ENCODE measurements at regions not wholly inside any gene's neighbourhood (a gene's known extent, or its start where the extent isn't known, plus 50 kb on each side); places are given as distances from the start of the nearest gene placed in this dataset.

DNA sequence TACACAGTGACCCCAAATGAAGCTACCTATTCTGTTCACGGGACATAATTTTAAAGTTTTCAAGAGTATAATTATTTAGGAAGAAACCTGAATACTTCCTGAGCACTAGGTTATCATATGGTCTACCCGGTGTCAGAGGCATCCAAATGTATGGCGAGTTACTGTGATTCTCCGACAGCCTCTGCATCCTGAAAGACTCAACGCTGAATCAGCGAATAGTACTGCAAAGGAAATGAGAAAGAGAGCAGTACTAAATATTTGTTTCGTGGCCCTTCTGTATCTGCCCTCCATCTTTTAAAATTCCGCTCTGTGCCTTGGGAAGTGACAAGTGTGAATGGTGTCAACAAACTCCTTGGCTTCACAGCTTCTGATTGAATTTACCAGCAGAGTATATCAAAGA, 358.0 kb upstream of the ZEB2 start:
- no peak for DNase-seq (ENCODE audit: low spot score)

DNA sequence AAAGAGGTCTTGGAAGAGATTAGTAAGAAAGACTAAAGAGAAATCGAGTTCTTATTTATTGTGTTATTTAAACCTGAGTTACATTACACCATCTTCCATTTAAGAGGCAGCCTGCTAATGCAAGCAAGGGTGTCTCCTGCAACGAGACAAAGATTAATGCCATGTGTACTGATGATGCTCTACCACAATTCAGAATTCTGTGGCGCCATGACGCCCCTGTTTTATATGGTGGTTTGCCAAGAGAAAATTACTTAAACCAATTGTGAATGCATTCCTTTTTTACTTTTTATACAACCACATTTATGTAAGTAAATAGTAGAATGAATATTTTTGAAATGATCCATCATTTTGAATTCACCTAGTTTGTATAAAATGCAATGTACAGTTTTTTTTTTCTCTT, 356.1 kb upstream of the ZEB2 start:
- no peak for DNase-seq (ENCODE audit: low spot score)

DNA sequence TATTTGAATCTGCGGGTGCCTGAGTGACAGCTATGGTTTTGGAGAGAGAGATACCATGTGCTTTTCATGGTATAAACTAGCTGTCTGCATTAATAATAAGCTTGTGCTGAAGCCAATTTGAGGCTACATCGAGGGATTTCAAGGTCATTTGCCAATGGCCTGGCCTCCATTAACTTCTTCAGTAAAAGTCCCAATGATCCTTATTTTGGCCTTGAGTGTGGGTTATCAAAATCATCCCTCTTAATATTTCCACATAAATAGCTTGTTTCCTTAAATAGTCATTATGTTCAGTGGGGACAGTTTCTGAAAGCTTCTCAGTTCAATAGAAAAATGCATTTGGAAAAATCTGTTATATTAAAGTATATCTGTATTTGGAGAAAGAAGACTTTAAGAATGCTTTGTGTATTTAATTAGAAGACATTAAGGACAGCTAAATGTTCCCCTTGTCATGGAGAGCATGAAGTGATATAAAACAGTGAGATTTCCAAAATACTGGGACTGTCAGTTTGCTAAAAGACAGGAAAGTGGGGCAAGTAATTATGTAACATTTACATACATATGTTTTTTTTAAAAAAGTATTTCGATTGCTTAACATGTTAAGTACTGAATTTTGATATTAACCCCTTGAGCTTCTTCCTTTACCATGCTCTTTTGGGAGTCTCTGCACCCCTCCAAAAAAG, 355.5 kb upstream of the ZEB2 start:
- no peak for DNase-seq (ENCODE audit: low spot score)

DNA sequence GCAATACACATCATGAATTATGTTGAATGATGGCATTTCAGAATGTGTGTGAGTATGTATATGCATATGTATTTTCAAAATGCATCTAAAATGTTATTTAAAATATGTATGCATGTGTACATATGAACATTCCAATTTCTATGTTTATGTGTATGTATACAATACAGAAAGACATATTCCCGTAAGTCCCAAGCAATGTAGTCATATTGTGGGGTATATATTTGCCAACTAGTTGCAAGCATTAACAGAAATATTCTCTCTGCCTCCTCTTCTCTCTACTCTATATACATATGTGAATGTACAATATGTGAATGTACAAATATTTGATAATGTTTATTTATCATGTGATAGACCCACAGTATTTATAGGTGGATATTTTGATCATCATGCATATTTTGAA, 345.8 kb upstream of the ZEB2 start:
- DNase-seq (ENCODE audit: low spot score): no peak

DNA sequence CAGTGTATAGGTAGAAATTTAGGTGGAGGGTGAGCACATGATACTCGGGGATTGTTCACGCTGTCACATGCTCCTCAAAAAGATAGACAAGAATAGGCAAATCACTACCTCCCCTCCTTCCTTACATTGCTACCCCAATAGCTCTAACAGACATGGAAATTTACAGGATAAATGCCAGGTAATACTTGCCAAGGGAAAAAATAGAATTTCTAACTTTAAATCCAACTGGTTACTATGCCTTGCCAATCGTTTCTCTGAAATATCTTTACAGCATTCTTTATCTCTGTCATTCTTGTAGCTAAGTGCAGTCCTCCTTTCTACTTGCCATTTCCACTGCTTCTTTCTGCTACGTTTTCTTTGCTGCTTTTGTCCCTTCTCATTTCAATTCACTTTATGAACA, 339.8 kb upstream of the ZEB2 start:
- no peak for DNase-seq (ENCODE audit: low spot score)

DNA sequence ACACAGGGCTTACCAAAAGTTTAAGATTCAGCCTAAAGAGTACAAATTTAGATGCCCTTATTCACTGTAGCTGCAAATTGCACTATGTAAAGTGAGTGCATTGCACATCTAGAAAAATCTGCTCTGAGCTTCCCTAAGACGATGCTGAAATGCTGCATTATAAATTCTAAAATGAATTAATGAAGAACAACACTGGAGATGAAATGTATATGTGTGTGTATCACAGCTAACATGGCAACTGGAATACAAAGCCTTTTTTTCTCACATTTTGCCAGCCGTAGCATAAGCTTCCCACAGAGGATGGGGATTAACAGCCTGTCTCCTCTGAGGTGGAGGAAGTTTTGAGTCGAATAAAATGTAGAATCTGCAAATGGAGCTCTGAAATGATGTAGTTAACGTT, 338.3 kb upstream of the ZEB2 start:
- no peak for DNase-seq (ENCODE audit: low spot score)

DNA sequence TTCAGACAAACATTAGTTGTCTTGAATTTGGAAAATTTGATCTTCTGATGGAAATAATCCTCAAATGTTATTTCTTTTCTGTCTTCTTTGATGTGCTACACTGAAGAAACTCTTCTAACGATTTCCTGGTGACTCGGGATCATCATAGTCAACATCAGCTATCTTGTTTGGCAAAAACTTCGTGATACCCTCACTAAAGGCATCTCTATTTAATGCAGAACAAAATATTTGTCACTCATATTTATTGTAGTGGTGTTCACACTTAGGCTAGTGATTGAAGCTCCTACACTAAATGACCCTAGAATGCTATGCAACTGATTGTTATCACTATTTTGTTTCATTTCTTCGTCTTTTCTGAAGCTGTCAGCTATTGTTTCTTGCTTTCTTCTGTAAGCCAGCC, 334.7 kb upstream of the ZEB2 start:
- no peak for DNase-seq (ENCODE audit: low spot score)

DNA sequence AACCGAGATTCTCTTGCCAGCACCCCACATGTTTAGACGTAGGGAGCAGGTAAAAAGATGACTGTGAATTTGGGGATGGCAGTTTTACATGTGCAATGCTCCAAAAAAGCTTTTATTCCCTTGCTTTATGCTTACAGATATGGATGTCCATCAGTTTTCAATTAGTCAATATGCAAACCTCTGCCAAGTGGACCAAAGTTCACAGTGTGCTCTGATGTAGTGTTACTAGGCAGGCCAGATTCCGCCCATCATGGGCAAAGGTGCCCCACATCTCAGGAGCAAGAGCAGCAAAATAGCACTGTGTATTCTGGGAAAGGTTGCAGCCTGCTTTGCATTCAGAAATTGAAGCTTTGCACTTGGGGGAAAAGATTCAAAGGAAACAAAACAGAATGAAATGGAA, 329.7 kb upstream of the ZEB2 start:
- DNase-seq (ENCODE audit: low spot score): no peak

DNA sequence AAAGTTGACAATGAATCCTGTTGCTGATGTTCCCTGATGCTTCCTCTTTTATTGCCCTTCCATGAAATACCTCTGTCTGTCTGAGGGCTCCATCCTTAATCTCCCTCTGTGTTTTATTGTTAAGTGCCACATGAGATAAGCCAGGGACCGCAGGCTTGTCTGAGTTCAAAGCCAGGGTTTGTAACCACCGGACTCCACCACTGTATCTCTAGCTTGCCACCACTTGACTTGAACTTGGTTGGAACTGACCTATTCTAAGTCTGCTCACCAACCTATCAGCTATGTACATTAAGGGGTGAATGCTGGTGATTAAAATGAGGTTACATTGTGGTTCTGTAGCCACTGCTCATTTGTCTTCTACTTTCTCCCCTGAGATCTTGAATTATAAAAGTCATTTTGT, 328.5 kb upstream of the ZEB2 start:
- DNase-seq (ENCODE audit: low spot score): no peak

DNA sequence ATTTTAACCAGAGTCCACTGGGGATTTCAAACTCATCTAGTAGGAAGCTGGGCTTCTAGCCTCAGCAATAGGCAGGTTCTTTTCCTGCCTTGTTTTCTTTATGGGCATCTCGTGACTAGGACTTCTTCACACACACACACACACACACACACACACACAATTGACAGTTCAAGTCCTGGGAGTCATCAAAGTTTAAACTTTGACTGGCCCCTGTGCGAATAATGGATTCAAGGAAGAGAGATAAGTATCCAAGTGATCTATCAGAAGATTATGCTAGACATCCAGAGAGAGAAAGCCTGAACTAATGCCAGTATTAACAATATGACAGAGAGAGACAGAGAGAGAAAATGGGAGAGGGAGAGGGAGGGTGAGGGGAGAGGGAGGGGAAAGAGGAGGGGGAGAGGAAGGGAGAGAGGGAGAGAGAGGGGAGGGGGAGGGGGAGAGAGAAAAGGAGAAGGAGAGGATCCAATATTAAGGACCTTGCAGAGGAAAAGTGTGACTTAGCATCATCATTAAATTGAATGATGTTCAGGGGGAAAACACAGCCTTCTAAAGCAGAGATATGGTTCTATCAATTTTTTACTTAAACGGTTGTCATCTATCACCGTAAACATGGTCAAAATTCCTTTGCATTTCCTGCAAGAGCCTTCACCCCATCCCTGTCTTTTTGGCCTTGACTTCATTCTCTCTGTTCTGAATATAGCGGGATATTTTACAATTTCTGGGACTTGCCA, 327.6 kb upstream of the ZEB2 start:
- no peak for DNase-seq (ENCODE audit: low spot score)

DNA sequence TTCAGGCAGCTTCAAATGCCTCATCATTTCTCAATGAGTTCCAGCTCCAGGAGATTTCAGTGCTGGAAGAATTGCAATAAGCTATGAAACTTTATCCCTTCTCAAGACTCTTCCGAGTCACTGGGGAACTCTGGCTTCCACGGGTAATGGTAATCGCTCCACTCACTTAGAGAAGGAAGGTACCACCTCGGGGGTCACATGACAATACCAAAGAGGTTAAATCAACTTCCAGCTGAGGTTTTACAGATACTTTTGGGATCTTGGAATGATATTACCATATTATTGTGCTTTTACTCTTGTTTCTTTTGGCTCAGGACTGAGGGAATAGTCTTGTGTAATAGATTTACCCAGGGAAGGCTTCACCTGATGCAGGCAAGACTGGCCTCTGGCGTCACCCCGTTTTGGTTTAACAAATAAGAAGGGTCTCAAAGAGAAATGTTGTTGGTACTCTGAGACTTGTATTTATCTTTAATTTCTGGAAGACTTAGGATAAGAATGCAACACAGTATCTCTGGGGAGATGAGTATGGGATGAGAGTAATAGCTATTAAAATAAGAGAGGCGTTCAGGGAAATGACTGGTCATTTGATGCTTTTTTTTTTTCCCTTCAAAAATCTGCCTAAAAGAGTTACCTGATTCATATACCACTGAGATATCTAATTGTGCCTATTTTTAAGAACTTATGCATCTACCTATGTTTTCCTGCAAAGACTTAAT, 316.9 kb upstream of the ZEB2 start:
- no peak for DNase-seq (ENCODE audit: low spot score)

DNA sequence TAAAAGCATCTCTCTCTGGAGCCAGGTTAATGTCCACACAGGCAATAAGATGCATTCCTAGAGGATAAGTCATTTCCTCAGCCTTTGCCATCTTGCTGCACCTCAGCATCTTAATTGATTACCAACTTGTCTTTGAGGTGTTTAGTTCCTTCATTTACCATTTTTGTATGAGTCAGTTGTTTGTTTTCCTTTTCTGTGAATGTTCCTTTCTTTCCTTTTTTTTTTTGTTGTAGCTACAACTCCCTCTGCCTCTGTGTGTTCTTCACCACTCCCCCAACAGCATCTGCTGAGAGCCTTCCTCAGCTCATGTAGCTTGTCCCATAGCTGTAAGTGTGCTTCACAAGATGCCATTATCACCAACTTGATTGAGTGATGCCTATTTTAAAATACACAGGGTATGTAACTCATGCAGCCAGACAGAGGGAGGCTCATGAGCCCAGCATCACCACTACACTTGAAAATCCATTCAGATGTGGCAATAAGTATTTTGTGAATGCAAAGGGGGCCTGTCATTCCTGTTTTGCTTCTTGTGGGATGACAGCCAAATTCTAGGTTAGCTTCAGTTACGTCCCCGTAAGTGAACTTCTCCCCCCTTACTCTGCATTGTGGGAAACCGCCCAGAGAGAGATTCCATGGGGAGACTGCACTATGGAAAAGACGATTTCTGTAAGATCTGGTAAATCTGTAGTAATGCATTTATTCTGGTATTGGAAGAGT, 315.9 kb upstream of the ZEB2 start:
- DNase-seq (ENCODE audit: low spot score): no peak

DNA sequence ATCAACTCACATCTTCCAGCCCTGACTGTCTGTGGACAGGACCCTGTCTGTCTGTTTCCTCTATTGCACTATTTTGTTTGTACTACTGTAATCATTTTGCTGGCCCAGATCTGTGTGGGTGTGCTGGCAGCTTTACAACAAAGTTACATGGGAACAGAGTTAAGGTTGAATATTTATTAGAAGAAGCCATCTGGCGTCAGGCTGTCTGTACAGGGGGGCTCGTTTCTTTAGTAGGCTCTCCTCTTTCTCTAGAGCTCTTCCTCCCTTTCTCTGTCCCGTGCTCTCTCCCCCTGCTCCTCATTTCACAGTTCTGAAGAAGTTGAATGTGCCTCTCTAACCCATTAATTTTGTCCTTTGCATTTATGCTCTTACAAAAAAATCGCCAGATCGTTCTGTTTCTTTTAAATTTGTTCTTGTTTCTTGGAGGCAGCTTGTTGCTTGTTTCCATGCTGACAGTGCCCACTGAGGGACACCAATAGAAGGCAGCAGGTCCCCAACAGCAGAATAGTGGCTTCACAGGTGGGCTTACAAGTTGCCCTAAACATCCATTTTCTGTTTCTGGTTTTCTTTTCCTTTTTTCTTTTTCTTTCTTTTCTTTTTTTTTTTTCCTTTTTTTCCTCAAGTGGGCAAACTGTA, 315.2 kb upstream of the ZEB2 start:
- DNase-seq (ENCODE audit: low spot score): no peak

DNA sequence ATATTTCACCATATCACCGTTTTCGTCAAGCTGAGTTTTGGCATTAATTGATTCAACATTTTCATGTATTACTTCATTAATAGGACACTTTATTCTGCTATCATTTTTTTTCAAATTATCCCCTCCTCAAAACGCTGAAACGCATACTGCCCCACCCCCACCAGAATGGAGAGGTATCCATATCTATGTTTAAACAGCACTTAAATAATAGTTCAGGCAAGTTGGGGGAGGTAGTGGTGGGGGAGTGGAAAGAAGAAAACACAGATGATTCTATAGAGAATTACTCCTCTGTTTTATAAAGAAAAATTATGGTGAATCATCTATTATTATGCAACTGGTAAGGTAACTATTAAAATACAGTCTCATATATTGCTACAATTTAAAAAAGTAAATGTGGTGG, 314.4 kb upstream of the ZEB2 start:
- DNase-seq (ENCODE audit: low spot score): no peak

DNA sequence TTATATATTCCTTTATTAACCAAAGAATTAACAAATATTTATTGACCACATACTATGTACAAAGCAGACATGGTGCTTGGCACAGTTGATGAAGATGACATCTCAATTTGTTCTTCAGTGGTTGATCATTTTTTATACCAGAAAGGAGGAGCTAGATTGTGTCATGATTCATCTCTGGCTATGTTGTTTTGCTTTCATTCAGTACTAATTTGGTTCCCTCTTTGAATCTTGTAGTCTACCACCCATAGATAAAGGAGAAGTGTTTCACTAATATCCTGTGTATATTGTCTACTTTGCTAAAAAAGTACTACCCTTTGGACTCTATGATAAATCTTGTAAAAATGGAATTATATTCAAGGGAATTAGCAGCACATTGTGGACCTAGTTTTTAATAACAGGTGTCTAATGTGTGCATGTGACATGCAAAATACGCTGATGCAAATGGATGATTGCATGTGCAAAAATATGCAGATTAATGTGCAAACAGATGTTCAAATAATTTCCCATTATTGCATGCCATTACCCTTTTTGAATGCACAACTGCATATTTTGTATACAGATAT, 313.2 kb upstream of the ZEB2 start:
- no peak for DNase-seq (ENCODE audit: low spot score)

DNA sequence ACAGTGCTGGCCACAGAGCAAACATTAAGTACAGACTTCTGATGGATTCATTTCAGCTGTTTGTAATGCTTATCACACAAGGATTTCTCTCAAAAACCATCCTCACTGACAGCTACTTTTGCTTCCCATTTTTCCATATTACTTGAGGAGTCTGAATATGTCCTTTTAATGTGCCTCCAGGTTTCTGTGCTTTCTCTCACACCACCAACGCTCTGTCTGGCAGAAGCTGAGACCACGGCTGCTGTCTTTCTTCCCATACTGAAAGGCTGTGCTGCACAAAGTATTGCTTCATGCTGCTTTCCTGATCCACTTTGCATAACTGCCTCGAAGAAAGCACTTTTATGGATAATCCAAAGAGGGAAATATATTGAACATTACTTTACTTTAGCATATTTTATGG, 312.1 kb upstream of the ZEB2 start:
- no peak for DNase-seq (ENCODE audit: low spot score)

DNA sequence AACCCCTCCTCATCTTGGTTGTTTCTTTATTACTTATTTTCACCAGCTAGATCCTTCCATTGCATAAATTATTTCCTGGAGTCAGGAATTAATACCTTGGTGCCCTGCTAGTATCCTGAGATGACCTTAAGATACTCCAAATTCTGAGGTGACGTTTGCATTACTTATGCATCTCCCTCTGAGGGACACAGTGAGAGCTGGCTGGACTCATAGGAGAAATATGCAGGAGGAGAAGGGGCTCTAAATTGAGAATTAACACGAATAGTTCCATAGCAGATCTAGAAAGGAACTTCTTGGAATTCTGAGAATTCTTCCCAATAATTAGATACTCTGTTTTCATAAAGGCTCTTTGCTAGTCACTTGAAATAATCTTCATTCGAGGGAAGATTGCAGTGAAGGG, 310.6 kb upstream of the ZEB2 start:
- DNase-seq (ENCODE audit: low spot score): no peak

DNA sequence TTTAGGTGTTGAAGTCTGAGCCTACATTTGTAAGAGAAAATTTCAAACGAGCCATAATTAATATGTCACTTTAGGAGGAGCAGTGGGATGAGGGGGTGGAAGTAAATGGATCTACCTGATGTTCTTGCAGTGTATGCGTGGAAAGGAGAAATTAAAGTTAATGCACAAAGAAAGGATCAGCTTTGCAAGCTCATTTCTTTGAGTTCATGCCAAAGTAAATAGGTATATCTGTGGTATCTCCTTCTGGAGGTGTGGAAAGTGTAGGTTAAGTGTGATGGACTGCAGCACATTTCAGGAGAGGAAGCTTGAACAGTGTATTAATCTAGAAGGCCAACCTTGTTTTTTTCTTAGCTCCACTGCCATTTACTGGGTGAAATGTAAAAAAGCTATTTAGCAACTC, 307.5 kb upstream of the ZEB2 start:
- DNase-seq (ENCODE audit: low spot score): no peak

DNA sequence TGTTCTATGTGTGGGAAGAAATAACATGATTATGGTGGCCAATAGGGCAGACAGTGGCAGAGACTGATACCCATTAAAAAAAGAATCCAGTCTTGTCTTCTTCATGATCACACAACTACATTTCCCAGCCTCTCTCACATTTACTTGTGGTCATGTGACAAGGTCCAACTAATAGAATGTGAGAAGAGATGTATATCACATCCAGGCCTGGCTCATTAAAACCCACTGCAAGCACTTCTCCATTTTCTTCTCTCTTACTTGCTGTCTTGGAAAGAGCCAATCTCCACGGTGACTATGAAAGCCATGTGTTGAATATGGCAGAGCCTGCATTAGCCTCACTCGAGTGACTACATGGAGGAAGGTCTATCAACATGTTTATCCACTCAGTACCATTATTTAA, 306.2 kb upstream of the ZEB2 start:
- no peak for DNase-seq (ENCODE audit: low spot score)

DNA sequence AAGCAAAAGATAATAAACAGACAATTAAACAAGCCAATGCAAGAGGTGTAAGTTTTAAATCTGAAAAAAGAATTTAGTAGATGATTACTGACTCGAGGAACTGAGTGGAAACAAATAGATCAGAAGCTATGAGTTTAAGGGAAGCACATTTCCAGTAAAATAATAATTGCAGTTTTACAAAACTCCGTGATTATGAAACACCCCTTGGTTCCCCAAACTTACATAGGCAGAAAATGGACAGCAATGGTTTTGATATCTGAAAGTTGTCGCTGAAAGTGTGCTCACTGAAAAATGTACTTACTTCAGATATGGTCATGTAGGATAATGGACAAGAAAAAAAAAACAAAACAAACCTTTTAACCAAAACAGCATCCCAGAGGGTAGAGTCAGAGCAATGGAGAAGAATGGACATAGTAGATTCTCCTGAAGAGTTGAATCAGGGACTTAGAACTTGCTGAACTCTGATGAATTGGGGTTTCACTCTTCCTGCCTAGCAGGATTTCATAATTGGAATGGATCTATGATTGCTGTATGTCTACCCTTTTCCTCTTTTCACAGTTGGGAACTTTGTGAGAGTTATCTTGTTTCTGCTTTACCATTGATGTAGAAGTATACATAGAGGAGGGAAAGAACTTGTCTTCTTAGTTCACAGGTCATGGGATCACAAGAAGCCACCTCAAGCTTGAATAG, 305.6 kb upstream of the ZEB2 start:
- DNase-seq (ENCODE audit: low spot score): no peak

DNA sequence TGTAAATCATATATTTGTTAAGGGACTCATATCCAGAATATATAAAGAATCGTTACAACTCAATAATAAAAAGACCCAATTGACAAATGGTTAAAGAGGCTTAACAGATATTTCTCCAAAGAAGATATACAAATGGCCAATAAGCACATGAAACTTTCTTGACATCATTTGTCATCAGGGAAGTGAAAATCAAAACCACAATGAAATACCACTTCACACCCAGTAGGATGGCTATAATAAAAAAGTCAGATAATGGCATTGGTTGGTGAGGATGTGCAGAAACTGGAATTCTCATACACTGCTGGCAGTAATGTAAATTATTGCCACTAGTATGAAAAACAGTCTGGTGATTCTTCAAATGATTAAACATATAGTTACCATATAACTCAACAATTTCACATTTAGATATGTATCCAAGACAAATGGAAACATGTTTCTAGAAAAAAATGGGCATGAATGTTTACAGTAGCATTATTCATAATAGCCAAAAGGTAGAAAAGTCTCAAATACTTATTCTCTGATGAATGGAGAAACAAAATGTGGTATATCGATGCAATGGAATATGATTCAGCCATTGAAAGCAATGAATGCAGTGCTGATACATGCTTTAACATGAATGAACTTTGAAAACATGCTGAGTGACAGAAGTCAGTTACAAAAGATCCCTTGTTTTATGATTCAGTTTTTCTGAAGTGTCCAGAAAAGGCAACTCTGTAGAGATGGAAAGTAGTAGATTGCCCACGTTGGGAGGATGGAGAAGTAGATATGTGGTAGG, 304.6 kb upstream of the ZEB2 start:
- no peak for DNase-seq (ENCODE audit: low spot score)
